Small intestine (tissue), 7 donors: ENCODE measurements at regions not wholly inside any gene's neighbourhood (a gene's known extent, or its start where the extent isn't known, plus 50 kb on each side); places are given as distances from the start of the nearest gene placed in this dataset.

Experiments
- DNase-seq, 2 donors: peaks; one replicate each; pipeline versions ENCODE4 v3.0.0 to v3.0.0-alpha.2; 2013
- FAIRE-seq: peaks from 2 replicates; lab custom pipeline; 2012; peaks lifted over from hg19 to GRCh38; lab: Jason Lieb, UNC
- H3K27ac ChIP-seq, 3 donors: one replicate each; pipeline ENCODE4 v1.5.1; 2013; ENCODE audit warnings: low read length in 2 of 3, mild to moderate bottlenecking in 2 of 3, control low read depth in 1 of 3, inconsistent platforms in 1 of 3, low read depth in 1 of 3, moderate library complexity in 1 of 3
- H3K27me3 ChIP-seq, 3 donors: one replicate each; pipeline ENCODE4 v1.6.1; 2013; ENCODE audit warnings: low read length in 3 of 3, inconsistent platforms in 1 of 3; ENCODE audit not compliant: control insufficient read depth in 3 of 3, insufficient read depth in 3 of 3
- H3K36me3 ChIP-seq, 3 donors: one replicate each; pipeline ENCODE4 v1.6.1; 2013; ENCODE audit warnings: low read length in 3 of 3, inconsistent platforms in 1 of 3, low read depth in 1 of 3, mild to moderate bottlenecking in 1 of 3, moderate library complexity in 1 of 3; ENCODE audit not compliant: control insufficient read depth in 3 of 3, insufficient read depth in 2 of 3
- H3K4me1 ChIP-seq, 3 donors: one replicate each; pipeline ENCODE4 v1.6.1; 2013; ENCODE audit warnings: low read length in 2 of 3, inconsistent platforms in 1 of 3, low read depth in 1 of 3, mild to moderate bottlenecking in 1 of 3, moderate library complexity in 1 of 3; ENCODE audit not compliant: control insufficient read depth in 3 of 3, insufficient read depth in 2 of 3
- H3K4me3 ChIP-seq, 3 donors: one replicate each; pipeline ENCODE4 v1.5.1; 2013; ENCODE audit warnings: low read length in 3 of 3, control low read depth in 1 of 3, inconsistent platforms in 1 of 3, low read depth in 1 of 3, mild to moderate bottlenecking in 1 of 3, moderate library complexity in 1 of 3
- H3K9me3 ChIP-seq, 2 donors: one replicate each; pipeline ENCODE4 v1.6.1; 2013; ENCODE audit warnings: low read depth in 1 of 2, low read length in 1 of 2; ENCODE audit not compliant: control insufficient read depth in 2 of 2, insufficient read depth in 1 of 2
- WGBS, 3 donors: extraction: QIAGEN DNeasy Blood & Tissue Kit; methylation state at CpG; one replicate each; pipeline ENCODE4 v1.1.7; 2013; 5-methylcytosine and 5-hydroxymethylcytosine counted together
- donor health status: healthy with polysubstance abuse.
- donor health status: control.
- donor health status: control.
- donor health status: Bipolar disorder and iron deficiency.
- donor health status: healthy.

DNA sequence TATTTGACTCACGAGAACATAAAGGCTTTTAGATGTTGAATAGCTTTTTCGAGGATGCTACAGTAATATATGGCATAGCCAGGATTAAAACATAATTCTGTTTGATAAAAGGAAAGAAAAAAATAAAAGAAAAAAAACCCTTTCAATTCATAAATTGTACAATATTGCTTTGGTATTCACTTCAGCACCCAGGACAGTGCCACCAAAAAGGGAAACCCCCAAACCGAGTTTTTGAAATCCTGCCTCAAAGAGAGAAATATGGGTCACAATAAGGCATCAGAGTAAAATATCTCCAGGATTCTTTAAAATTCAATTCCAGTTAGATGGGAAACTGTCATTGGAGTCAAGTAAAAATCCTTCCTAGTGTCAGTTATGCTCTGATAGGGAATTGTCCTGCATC is 551.2 kb upstream of the SEL1L start:
- Histone ChIP-seq H3K27ac (no peak overlapping the region), H3K9me3 (peaks cover 0 to 1% of the 10 kb centered on the region in 2 donors), H3K27me3 (no peaks in the 10 kb centered on the region), H3K4me3 (no peak overlapping the region), H3K36me3 (no peaks in the 10 kb centered on the region), H3K4me1 (no peaks in the 10 kb centered on the region)
- DNase-seq, result no peak
- no peak for FAIRE-seq
- 57 to 68% (median 65%) methylated on average over 3 of the region's 3 CpGs for WGBS, 3 donors

DNA sequence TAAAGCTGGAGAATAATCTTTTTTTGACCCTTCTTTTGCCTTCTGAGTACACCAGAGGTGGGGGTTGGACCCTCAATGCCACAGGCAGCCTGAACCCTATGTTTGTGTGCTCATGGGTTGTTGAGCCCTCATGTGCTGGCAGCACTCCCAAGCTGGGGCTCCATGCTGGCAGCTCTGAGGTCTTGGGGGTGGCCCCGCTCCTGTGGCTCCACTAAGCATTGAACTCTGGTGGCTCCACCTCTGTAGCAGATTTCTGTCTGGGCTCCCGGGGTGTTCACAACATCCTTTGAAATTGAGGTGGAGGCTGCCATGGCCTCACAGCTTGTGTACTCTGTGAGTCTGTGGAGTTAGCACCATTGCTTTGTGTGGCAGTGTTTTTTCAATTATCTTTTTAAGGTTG is 557.4 kb upstream of the SEL1L start:
- Histone ChIP-seq H3K9me3 (peaks cover 0 to 1% of the 10 kb centered on the region in 2 donors), H3K4me1 (no peaks in the 10 kb centered on the region), H3K36me3 (no peaks in the 10 kb centered on the region), H3K27ac (no peak overlapping the region), H3K4me3 (no peak overlapping the region), H3K27me3 (no peaks in the 10 kb centered on the region)
- 69 to 85% (median 83%) methylated on average over 2 of the region's 2 CpGs for WGBS, 3 donors
- DNase-seq (no peak), FAIRE-seq (no peak)

DNA sequence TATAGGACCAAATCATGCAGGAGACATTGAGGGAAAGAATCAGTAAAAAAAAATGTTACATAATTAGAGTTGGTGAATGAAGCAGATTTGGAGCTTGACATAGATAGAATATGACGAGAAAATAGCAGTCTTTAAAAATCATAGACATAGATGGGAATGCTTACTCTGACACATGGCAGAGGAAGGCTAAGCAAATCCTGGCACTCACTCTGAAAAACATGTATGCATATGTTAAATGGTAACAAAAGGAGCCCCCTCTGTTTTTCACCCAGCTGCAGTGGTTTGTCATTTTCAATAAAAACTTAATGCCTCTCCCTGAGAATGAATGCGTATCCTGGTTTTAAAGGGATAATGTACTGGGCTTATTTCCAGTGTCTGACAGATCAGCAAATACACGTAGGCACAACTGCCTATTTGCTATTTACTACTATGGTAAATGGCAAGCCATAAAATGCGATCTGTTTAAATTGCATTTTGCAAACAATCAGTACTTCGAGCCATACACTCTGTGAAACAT is 561.2 kb upstream of the SEL1L start:
- no peaks in the 10 kb centered on the region for H3K36me3 ChIP-seq
- no peaks in the 10 kb centered on the region for H3K4me1 ChIP-seq
- 64 to 70% (median 67%) methylated on average over 5 of the region's 5 CpGs for WGBS, 3 donors
- H3K27me3 ChIP-seq, result no peaks in the 10 kb centered on the region
- H3K9me3 ChIP-seq, result no peaks in the 10 kb centered on the region
- no peak for DNase-seq
- no peak overlapping the region for H3K4me3 ChIP-seq
- no peak for FAIRE-seq
- no peak overlapping the region for H3K27ac ChIP-seq

DNA sequence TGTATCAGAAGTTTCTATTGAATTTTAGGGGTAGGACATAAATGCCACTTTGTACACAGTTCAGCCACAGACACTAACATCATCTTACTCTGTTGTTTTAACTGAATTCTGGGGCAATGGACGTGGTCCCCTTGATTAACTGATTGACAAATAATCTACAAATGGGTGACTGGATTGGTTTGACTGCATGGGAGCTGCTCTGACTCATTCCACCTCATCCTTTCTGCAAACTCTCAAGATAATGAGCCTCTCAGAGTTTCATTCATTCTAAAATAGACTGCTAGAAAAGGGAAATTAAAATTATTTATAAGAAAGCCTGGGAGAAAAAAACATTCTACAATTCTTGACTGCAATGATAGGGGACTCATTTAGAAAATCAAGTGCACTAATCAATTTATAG is 570.4 kb upstream of the SEL1L start:
- FAIRE-seq (no peak), DNase-seq (no peak)
- 7 to 32% (median 19%) methylated on average over 1 of the region's 1 CpG for WGBS, 3 donors
- Histone ChIP-seq H3K36me3 (no peaks in the 10 kb centered on the region), H3K27me3 (no peaks in the 10 kb centered on the region), H3K4me1 (no peaks in the 10 kb centered on the region), H3K27ac (no peak overlapping the region), H3K4me3 (no peak overlapping the region), H3K9me3 (no peaks in the 10 kb centered on the region)

DNA sequence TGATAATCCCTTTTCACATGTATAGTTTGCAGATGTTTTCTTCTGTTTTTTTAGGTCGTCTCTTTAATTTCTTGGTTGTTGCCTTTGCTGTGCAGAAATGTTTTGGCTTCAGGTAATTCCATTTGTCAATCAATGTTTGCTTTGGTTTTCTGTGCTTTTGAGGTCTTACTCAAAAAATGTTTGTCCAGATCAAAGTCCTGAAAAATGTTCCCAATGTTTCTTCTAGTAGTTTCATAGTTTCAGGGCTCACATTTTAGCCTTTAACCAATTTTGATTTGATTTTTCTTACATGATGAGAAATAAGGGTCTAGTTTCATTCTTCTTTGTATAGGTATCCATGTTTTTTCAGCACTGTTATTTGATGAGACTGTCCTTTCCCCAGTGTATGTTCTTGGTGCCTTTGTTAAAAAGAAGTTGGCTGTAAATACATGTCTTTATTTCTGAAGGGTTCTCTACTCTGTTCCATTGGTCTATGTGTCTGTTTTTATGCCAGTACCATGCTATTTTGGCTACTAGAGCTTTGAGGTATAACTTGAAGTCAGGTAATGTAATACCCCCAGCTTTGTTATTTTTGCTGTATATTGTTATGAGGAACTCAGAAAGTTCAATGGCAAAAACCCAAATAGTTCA is 578.7 kb upstream of the SEL1L start:
- H3K4me3 ChIP-seq, result no peak overlapping the region
- H3K36me3 ChIP-seq, result no peaks in the 10 kb centered on the region
- no peak for DNase-seq
- no peak overlapping the region for H3K27ac ChIP-seq
- H3K27me3 ChIP-seq, result no peaks in the 10 kb centered on the region
- no peaks in the 10 kb centered on the region for H3K4me1 ChIP-seq
- WGBS, 3 donors, result 14 to 28% (median 18%) methylated on average over 1 of the region's 1 CpG
- H3K9me3 ChIP-seq, result no peaks in the 10 kb centered on the region
- FAIRE-seq, result no peak

DNA sequence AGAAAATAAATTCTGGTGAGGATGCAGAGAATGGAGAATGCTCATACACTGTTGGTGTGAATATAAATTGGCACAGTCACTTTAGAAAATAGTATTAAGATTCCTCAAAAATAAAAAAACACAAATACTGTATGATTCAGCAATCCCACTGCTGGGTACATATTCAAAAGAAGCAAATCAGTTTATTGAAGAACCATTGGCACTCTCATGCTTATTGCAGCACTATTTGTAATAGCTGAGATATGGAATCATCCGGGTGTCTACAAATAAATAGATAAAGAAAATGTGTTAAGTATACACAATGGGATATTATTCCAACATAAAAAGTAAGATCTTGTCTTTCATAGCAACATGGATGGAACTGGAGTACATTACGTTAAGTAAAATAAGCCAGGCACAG is 579.4 kb upstream of the SEL1L start:
- no peak overlapping the region for H3K27ac ChIP-seq
- FAIRE-seq (no peak), DNase-seq (no peak)
- H3K4me1 ChIP-seq, result no peaks in the 10 kb centered on the region
- no peaks in the 10 kb centered on the region for H3K36me3 ChIP-seq
- no peaks in the 10 kb centered on the region for H3K9me3 ChIP-seq
- H3K27me3 ChIP-seq, result no peaks in the 10 kb centered on the region
- H3K4me3 ChIP-seq, result no peak overlapping the region
- WGBS, 3 donors, result 75 to 78% (median 76%) methylated on average over 2 of the region's 2 CpGs

DNA sequence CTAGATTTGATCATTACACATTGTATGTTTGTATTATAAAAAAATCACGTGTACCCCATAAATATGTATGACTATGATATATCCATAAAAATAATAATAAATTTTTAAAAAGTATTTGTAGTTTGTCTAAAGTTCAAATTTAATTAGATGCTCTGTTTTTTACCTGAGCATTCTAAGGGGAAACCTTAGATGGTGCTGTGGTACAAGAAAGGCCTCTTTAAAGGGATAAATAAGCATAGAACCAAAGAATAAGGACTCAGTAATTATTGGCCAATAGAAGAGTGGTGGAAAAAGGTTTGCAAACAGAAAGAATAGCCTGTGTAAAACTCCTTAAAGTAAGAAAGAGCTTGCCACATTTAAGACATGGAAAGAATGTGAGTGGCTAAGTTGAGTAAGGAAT is 580.1 kb upstream of the SEL1L start:
- FAIRE-seq (no peak), DNase-seq (no peak)
- Histone ChIP-seq H3K4me3 (no peak overlapping the region), H3K9me3 (no peaks in the 10 kb centered on the region), H3K36me3 (no peaks in the 10 kb centered on the region), H3K27ac (no peak overlapping the region), H3K4me1 (no peaks in the 10 kb centered on the region), H3K27me3 (no peaks in the 10 kb centered on the region)
- WGBS, 3 donors, result 67 to 69% (median 69%) methylated on average over 1 of the region's 1 CpG

DNA sequence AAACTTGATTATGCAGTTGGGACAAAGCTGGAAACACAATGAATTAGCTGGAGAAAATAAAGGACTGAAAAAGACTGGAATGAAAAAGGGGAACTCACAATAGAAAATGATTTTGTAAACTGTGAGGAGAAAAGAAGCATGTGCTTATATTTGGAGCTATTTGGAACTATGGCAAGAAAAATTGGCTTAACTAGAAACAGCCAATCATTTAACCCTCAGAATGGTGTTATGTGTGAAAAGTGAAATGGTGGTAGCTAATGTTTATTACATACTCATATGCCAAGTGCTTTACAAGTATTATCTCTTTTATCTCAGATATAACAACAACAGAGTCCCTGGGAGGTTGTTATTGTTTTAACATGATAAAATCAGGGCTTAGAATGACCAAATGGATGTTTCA is 583.1 kb upstream of the SEL1L start:
- no peak for FAIRE-seq

DNA sequence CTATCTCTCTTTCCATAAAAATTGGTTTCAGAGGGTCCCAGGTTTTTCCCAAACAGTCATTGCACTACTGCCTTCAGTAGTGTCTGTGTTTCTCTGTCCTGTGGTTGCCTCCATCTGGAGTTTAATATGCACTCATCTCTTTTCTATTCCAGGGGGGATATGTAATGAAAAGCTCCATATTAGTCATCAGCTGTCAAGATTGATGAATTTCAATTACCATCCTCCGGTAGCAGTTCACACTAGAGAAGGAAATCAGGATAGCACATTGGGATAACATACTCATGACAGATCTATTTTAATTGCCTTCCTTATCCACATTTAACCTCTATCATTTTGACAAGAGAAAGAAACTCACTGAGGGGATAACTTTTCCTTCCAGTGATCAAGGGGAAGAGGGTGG is 589.0 kb upstream of the SEL1L start:
- FAIRE-seq, result no peak
- 61 to 79% (median 70%) methylated on average over 1 of the region's 1 CpG for WGBS, 3 donors
- DNase-seq, result no peak

More for the DNA sequence above, 583.1 kb upstream of the SEL1L start:
- no peaks in the 10 kb centered on the region for H3K27me3 ChIP-seq
- no peak overlapping the region for H3K4me3 ChIP-seq
- H3K9me3 ChIP-seq, result no peaks in the 10 kb centered on the region
- no peaks in the 10 kb centered on the region for H3K4me1 ChIP-seq
- no peak for DNase-seq
- no peaks in the 10 kb centered on the region for H3K36me3 ChIP-seq
- no peak overlapping the region for H3K27ac ChIP-seq

More for the DNA sequence above, 589.0 kb upstream of the SEL1L start:
- H3K36me3 ChIP-seq, result no peaks in the 10 kb centered on the region
- no peaks in the 10 kb centered on the region for H3K9me3 ChIP-seq
- H3K4me1 ChIP-seq, result no peaks in the 10 kb centered on the region
- no peaks in the 10 kb centered on the region for H3K27me3 ChIP-seq
- no peak overlapping the region for H3K27ac ChIP-seq
- H3K4me3 ChIP-seq, result no peak overlapping the region
